GM18858 (cell line): ENCODE measurements at regions not wholly inside any gene's neighbourhood (a gene's known extent, or its start where the extent isn't known, plus 50 kb on each side); places are given as distances from the start of the nearest gene placed in this dataset.

Experiments used
- ATAC-seq: cut with Tn5 transposase; IDR thresholded peaks from one replicate; pipeline ENCODE4 v1.9.1; 2021; ENCODE audit not compliant: unreplicated experiment

DNA sequence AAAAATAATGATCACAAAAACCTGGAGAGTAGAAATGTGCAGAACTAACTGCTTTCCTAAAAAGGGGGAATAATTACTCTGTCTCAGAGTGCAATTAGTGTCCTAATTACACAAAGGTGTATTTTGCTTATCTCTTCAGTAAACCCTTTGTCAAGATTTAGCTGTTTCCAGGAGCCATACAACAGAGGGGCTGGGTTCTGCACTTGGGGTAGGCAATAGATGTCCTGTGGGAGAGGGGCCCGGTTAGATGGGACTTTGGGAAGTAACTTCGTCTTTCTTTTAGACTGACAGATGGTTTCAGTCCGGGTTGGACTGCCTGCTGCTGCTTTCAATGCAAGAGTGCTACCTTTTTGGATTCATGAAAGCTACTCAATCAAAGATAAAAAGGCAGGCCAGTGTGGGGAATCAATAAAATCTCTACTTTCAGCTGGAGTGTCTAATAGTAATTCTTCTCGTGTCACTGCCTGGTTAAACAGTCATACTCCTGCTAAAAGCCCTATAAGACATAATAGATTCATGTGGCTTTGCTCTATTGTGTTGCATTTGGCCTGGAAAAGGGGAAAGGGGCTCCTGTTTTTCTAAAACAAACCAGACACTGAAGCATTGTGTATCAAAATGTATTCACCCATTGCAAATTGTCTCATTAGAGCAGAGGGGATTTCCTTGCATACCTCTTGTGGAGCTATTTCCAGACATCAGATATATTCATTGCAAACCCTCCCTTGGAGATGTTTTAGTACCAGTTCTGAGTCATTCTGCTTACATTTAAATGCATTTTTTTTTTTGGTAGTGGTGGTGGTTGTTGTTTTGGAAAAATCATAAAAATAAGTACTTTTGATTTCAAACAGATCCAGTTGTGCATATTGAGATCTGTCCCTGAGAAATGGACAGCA lies 83.3 kb upstream of the PCDH8 start:
- no peak for ATAC-seq

- no peak for ATAC-seq
These were observed 82.7 kb upstream of the PCDH8 start for GRCh38 chr13:52931131-52931530.

GRCh38 chr13:52929846-52930245 lies 81.4 kb upstream of the PCDH8 start:
- no peak for ATAC-seq

- no peak for ATAC-seq
These were observed 78.5 kb upstream of the PCDH8 start for GRCh38 chr13:52926971-52927370.

GRCh38 chr13:52925775-52926285 lies 77.4 kb upstream of the PCDH8 start:
- no peak for ATAC-seq

DNA sequence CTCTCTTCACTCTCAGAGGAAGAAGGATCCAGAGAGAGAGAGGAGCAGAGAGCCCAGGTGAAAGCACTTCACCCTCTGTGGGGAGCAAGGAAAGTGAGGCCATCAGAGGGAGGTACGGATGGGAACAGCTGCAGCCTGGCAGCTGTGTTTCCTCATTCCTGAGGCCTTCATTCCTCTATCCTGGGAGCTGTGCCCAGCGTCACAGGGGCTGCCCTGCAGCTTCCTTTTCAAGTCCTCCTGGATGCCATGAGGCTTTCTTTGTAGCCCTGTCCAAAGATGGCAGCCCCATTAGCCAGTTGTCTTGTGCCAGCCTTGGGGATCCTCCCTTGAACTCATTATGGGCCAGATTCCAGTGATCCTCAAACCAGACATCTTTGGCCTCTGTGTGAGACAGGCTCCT lies 76.8 kb upstream of the PCDH8 start:
- ATAC-seq = no peak

DNA sequence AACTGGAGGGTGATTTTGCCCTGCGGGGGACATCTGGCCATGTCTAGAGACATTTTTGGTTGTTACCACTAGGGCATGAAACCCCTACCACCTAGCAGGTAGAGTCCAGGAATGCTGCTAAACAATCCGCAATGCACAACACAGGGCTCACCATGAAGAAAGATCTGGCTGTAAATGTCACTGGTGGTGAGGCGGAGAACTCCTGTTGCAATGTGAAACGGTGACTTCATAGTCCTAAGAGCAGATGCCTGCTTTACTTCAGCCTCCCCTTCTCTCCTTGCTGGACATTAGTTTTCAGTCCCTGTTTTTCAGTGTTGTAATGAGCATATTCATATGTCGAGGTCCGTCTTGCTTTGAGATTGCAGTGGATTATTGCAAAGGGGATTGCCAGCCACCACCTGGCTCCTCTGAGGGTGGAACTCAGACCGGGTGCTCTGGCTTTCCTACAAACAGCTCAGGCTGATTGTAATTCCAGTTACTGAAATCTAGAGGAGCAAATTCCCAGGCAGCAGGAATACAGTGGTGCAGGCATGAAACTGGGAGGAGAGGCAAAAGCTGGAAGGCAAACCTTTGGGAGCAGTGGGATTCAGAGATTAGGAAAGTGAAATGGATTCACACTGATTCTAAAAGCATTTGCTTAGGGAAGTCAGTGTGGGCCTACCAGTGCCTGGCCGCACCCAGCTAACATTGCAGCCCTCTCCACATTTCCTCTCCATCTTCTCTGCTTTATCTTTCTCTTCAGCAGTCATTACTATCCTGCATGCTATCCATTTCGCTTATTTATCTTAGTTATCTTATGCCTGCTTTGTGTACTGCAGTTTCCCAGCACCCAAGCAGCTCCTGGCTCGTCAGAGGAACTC lies 76.1 kb upstream of the PCDH8 start:
- ATAC-seq = no peak

GRCh38 chr13:52922961-52923360 lies 74.5 kb upstream of the PCDH8 start:
- ATAC-seq = no peak

DNA sequence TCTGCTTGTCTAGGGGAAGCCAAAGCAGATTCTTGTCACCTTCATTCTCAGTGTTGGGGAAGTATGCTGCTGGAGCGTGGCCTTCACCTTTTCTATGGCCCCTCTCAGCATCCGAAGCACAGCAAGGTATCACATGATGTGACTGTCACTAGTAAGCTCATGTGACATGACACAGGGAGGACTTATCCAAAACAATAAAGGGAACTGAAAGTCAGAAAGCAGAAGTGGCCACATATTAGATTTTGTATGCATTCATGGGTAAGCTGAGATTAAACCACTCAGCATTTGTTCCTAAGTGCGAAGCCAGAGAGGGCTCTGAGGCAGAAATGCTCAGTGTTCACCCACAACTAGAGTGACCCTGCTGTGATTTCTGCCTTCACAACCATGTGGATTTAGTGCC lies 72.8 kb upstream of the PCDH8 start:
- ATAC-seq = peak; percentile 100

DNA sequence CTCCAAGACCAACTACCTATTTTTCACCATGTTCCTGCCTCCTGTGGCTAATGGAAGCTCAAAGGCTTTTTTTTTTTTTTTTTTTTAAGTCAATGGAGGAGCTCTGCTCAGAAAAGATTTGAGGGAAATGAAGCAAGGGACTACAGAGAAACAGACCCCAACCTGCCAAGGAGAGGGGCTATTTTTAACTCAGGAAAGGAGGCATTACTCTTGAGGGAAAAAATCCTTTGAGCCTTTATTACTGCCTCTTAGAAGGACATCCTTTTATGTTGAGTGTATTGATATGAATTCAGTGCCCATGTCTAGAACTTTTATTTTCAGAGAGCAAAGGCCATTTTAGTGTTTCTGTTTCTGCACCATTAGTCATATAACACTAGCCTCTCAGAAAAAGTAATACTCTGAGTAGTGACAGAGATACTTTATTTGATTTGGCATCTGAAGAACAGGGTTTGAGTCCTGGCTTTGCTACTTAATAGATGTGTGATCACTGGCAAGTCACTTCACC lies 68.1 kb upstream of the PCDH8 start:
- ATAC-seq = no peak

GRCh38 chr13:52911340-52911739 lies 62.9 kb upstream of the PCDH8 start:
- no peak for ATAC-seq

DNA sequence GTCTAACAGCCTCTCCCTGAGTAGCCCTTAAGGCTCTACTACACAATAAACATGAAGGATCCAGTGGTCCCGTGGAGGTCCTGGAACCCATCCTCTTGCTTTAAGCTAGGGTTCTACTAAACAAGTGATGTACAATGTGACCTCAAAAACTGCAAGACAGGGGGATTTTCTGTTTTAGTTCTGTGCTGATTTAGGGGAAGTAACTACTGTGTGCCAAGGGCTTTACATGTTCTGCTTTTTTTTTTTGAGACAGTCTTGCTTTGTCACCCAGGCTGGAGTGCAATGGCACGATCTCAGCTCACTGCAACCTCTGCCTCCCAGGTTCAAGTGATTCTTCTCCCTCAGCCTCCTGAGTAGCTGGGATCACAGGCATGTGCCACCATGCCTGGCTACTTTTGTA lies 61.9 kb upstream of the PCDH8 start:
- peak; percentile 61 for ATAC-seq

GRCh38 chr13:52906122-52906903 lies 57.9 kb upstream of the PCDH8 start:
- ATAC-seq = no peak

DNA sequence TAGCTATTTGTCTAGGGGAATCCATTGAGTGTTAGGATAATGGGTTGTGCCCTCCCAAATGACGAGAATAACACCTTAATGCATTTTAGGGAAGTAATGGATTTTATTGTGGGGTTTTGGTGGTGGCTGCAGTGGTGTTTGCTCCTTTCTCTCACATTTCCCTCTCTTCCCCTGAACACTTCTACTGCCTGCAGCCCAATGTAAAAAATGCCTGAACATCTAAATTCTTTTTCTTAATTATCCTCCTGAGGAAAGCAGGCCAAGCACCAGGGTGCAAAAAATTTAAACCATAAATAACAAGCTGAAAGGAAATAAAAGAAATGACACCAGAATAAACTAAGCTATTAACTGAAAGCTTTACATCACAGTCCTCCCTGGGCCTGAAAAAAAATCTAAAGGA lies 57.3 kb upstream of the PCDH8 start:
- ATAC-seq = no peak

GRCh38 chr13:52903320-52903719 lies 54.9 kb upstream of the PCDH8 start:
- ATAC-seq = peak; percentile 99

DNA sequence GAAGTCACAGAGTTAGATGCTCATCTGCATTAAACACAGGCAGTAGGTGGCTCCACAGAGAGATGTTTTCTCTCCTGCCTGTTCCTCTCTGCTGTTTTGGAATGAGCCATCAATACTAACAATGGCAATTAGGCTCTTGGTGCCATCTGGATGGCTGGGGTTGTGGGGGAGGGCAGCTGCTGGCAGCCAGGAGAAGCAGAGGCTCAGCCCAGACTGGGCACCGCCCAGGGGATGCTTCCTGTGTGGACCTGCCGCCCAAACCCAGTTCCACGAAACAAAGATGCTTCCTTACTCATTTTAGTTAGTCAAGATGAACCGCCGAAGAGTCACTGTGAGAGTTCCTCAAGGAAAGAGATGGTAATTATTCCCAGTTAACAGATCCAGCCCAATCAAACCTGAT lies 50.8 kb upstream of the PCDH8 start:
- ATAC-seq = no peak
